ENCODE measurements at regions not wholly inside any gene's neighbourhood (a gene's known extent, or its start where the extent isn't known, plus 50 kb on each side); places are given as distances from the start of the nearest gene placed in this dataset.

- no peaks in the 10 kb centered on the region for H3K27me3 ChIP-seq (ENCODE audit: insufficient read depth, low read depth, low read length)
- H2AFZ ChIP-seq (ENCODE audit: low read depth, low read length) = no peak overlapping the region
- peak overlapping the region; percentile 97 for H3K27ac ChIP-seq (ENCODE audit: low read length)
- no peaks in the 10 kb centered on the region for H4K20me1 ChIP-seq (ENCODE audit: insufficient read depth)
- H3K9me3 ChIP-seq (ENCODE audit: low read length) = no peaks in the 10 kb centered on the region
- H3K79me2 ChIP-seq (replicated peaks; ENCODE audit: insufficient read depth, low read length) = peaks cover 33% of the 10 kb centered on the region
- no peaks in the 10 kb centered on the region for H3K36me3 ChIP-seq (ENCODE audit: insufficient read depth, low read length)
- H3K4me2 ChIP-seq (ENCODE audit: low read length) = peak overlapping the region; percentile 96
- H3K9me2 ChIP-seq (ENCODE audit: insufficient read depth, low read length) = no peaks in the 10 kb centered on the region
- peaks cover 8% of the 10 kb centered on the region for H3F3A ChIP-seq (ENCODE audit: insufficient read depth, low read length, poor library complexity, severe bottlenecking)
- peak overlapping the region; percentile 98 for H3K9ac ChIP-seq (ENCODE audit: low read length)
- H3K4me3 ChIP-seq (ENCODE audit: low read length) = peak overlapping the region; percentile 76
- no peak for TF ChIP-seq SMC3 (conservative IDR thresholded peaks at IDR 0.05; ENCODE audit: poor library complexity)
- TF ChIP-seq EP300 (conservative IDR thresholded peaks at IDR 0.05; ENCODE audit: poor library complexity, severe bottlenecking) = no peak
- peak; percentile 53 for TF ChIP-seq TAF1 (IDR thresholded peaks at IDR 0.05; ENCODE audit: low read depth)
- TF ChIP-seq POLR2AphosphoS5 (IDR thresholded peaks at IDR 0.05) = peak; percentile 67
- no peak for TF ChIP-seq RAD21 (conservative IDR thresholded peaks at IDR 0.05)
- TF ChIP-seq MXI1 (conservative IDR thresholded peaks at IDR 0.05; ENCODE audit: poor library complexity, severe bottlenecking) = no peak
- no peak for TF ChIP-seq CTCF (IDR thresholded peaks at IDR 0.05; ENCODE audit: poor library complexity, severe bottlenecking)
- no peak for TF ChIP-seq EZH2 (IDR thresholded peaks at IDR 0.05; ENCODE audit: borderline replicate concordance, insufficient read depth, low read length, poor library complexity, severe bottlenecking)
- TF ChIP-seq, protein P1, sequence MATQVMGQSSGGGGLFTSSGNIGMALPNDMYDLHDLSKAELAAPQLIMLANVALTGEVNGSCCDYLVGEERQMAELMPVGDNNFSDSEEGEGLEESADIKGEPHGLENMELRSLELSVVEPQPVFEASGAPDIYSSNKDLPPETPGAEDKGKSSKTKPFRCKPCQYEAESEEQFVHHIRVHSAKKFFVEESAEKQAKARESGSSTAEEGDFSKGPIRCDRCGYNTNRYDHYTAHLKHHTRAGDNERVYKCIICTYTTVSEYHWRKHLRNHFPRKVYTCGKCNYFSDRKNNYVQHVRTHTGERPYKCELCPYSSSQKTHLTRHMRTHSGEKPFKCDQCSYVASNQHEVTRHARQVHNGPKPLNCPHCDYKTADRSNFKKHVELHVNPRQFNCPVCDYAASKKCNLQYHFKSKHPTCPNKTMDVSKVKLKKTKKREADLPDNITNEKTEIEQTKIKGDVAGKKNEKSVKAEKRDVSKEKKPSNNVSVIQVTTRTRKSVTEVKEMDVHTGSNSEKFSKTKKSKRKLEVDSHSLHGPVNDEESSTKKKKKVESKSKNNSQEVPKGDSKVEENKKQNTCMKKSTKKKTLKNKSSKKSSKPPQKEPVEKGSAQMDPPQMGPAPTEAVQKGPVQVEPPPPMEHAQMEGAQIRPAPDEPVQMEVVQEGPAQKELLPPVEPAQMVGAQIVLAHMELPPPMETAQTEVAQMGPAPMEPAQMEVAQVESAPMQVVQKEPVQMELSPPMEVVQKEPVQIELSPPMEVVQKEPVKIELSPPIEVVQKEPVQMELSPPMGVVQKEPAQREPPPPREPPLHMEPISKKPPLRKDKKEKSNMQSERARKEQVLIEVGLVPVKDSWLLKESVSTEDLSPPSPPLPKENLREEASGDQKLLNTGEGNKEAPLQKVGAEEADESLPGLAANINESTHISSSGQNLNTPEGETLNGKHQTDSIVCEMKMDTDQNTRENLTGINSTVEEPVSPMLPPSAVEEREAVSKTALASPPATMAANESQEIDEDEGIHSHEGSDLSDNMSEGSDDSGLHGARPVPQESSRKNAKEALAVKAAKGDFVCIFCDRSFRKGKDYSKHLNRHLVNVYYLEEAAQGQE (IDR thresholded peaks at IDR 0.05; ENCODE audit: borderline replicate concordance) = peak; percentile 57
These were observed 118.7 kb downstream of the HFE start for GRCh38 chr6:26205625-26206574.

DNA sequence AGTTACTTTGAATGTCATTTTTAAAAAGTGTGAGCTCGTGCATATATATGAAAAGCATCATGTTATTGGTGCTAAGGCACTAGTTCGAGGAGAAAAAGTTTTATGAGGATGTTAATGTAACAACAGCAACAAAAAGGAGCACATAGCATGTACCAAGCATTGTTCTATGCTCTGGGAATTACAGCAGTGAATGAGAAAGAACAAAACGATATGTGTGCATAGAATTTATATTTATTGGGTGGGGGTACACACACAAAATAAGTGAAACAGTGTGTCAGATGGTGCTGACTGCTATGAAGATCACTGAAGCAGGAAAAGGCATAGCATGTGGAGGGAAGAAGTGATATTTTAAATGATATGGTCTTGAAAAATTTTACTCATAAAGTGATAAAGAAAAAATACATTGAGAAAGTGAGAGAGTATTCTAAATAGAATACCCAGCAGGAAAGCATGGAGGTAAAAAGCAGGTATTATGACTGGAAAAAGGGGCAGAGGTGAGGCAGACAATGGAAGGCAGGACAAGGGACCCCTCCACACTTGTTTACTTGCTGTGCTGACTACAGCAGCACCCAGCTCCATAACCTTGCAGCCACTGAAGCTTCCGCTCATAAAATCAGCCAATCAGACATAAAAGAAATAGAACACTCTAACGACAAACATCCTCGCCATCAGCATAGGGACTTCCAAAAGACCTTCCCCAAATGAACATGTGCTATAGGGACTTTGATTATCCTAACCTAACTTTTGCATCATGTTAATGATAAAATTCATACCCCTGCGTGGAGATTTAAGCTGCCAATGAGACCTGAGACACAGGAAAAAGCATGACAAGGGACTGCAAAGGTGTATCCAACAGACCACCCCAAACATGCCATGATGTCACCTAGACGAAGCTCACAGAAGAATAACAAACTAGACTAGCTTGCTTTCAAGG, 119.9 kb downstream of the HFE start:
- TF ChIP-seq SMC3 (conservative IDR thresholded peaks at IDR 0.05; ENCODE audit: poor library complexity) = no peak
- TF ChIP-seq RAD21 (conservative IDR thresholded peaks at IDR 0.05) = no peak
- TF ChIP-seq CTCF (IDR thresholded peaks at IDR 0.05; ENCODE audit: poor library complexity, severe bottlenecking) = no peak
- no peak for TF ChIP-seq EZH2 (IDR thresholded peaks at IDR 0.05; ENCODE audit: borderline replicate concordance, insufficient read depth, low read length, poor library complexity, severe bottlenecking)
- TF ChIP-seq, protein P1 (IDR thresholded peaks at IDR 0.05; ENCODE audit: borderline replicate concordance) = no peak
- TF ChIP-seq TAF1 (IDR thresholded peaks at IDR 0.05; ENCODE audit: low read depth) = no peak
- TF ChIP-seq EP300 (conservative IDR thresholded peaks at IDR 0.05; ENCODE audit: poor library complexity, severe bottlenecking) = no peak
- TF ChIP-seq MXI1 (conservative IDR thresholded peaks at IDR 0.05; ENCODE audit: poor library complexity, severe bottlenecking) = peak; percentile 32
- peak; percentile 6 for TF ChIP-seq POLR2AphosphoS5 (IDR thresholded peaks at IDR 0.05)
- no peak overlapping the region for H2AFZ ChIP-seq (ENCODE audit: low read depth, low read length)

More for the DNA sequence above, 119.9 kb downstream of the HFE start:
- H3K9me3 ChIP-seq (ENCODE audit: low read length) = no peaks in the 10 kb centered on the region
- H3K4me3 ChIP-seq (ENCODE audit: low read length) = peak overlapping the region; percentile 76
- H3F3A ChIP-seq (ENCODE audit: insufficient read depth, low read length, poor library complexity, severe bottlenecking) = peaks cover 8% of the 10 kb centered on the region
- peak overlapping the region; percentile 96 for H3K4me2 ChIP-seq (ENCODE audit: low read length)
- peaks cover 33% of the 10 kb centered on the region for H3K79me2 ChIP-seq (replicated peaks; ENCODE audit: insufficient read depth, low read length)
- H3K27ac ChIP-seq (ENCODE audit: low read length) = peak overlapping the region; percentile 97
- H3K36me3 ChIP-seq (ENCODE audit: insufficient read depth, low read length) = no peaks in the 10 kb centered on the region
- no peaks in the 10 kb centered on the region for H3K9me2 ChIP-seq (ENCODE audit: insufficient read depth, low read length)
- no peaks in the 10 kb centered on the region for H4K20me1 ChIP-seq (ENCODE audit: insufficient read depth)
- no peaks in the 10 kb centered on the region for H3K27me3 ChIP-seq (ENCODE audit: insufficient read depth, low read depth, low read length)
- peak overlapping the region; percentile 98 for H3K9ac ChIP-seq (ENCODE audit: low read length)
